IMR-90 (cell line): ENCODE measurements at regions not wholly inside any gene's neighbourhood (a gene's known extent, or its start where the extent isn't known, plus 50 kb on each side); places are given as distances from the start of the nearest gene placed in this dataset.

ENCODE experiments used
- ATAC-seq: fragments of 200-7000 bp; cut with Tn5 transposase; 2 replicates; pipeline ENCODE4 v1.9.1; 2020; ENCODE audit warnings: low read depth, mild to moderate bottlenecking, moderate library complexity
- BruUV-seq: library from RNA; stranded (reverse); fragments of 400-500 nt; replicated peaks from 2 replicates; lab custom pipeline; 2021; lab: Mats Ljungman, UMichigan
- CTCF ChIA-PET: fragments of 300-600 bp; formaldehyde crosslinking; extraction: SDS; loops from one replicate; lab custom pipeline; 2021; ENCODE audit warnings: antibody characterized with exemption; lab: Yijun Ruan, JAX
- POLR2A ChIA-PET: fragments of 300-600 bp; sonication (Branson Sonifier 250); formaldehyde crosslinking; loops from one replicate; lab custom pipeline; 2022; ENCODE audit warnings: antibody characterized with exemption; ENCODE audit not compliant: unreplicated experiment; lab: Charles Lee
- DNase-seq: peaks from one replicate; pipeline ENCODE4 v3.0.0; 2013
- H2AFZ ChIP-seq: replicated peaks from 2 replicates; pipeline ENCODE3; 2013; ENCODE audit warnings: low read length, mild to moderate bottlenecking; ENCODE audit not compliant: poor library complexity
- H2AK5ac ChIP-seq: 2 replicates; pipeline ENCODE4 v1.6.1; 2013; ENCODE audit warnings: low read depth, low read length, inconsistent platforms
- H2AK9ac ChIP-seq: replicated peaks from 2 replicates; pipeline ENCODE3; 2013; ENCODE audit warnings: mild to moderate bottlenecking, low read depth, low read length, moderate library complexity; ENCODE audit not compliant: poor library complexity
- H2BK120ac ChIP-seq: 2 replicates; pipeline ENCODE4 v1.6.1; 2013; ENCODE audit warnings: low read depth, low read length, inconsistent platforms
- H2BK15ac ChIP-seq: 3 replicates; pipeline ENCODE4 v1.6.1; 2013; ENCODE audit warnings: low read depth, low read length, inconsistent platforms
- H2BK20ac ChIP-seq: 2 replicates; pipeline ENCODE4 v1.6.1; 2013; ENCODE audit warnings: low read depth, mild to moderate bottlenecking, inconsistent platforms, low read length, moderate library complexity
- H2BK5ac ChIP-seq: 2 replicates; pipeline ENCODE4 v1.6.1; 2013; ENCODE audit warnings: mild to moderate bottlenecking, low read depth, low read length, inconsistent platforms; ENCODE audit not compliant: poor library complexity, severe bottlenecking
- H3K14ac ChIP-seq: replicated peaks from 2 replicates; pipeline ENCODE4 v1.6.1; 2013; ENCODE audit warnings: low read depth, low read length, inconsistent platforms
- H3K18ac ChIP-seq: 2 replicates; pipeline ENCODE4 v1.6.1; 2013; ENCODE audit warnings: low read depth, low read length, control low read depth
- H3K23ac ChIP-seq: 2 replicates; pipeline ENCODE4 v1.6.1; 2013; ENCODE audit warnings: low read depth, low read length, inconsistent platforms
- H3K27ac ChIP-seq: 2 replicates; pipeline ENCODE4 v1.5.1; 2013; ENCODE audit warnings: mild to moderate bottlenecking, control low read depth, low read length; ENCODE audit not compliant: insufficient read depth
- H3K27me3 ChIP-seq: 2 replicates; pipeline ENCODE4 v1.6.1; 2013; ENCODE audit warnings: low read length; ENCODE audit not compliant: control insufficient read depth, insufficient read depth
- H3K36me3 ChIP-seq: 2 replicates; pipeline ENCODE4 v1.6.1; 2013; ENCODE audit warnings: low read length, mixed read lengths; ENCODE audit not compliant: control insufficient read depth, insufficient read depth
- H3K4ac ChIP-seq: 2 replicates; pipeline ENCODE4 v1.6.1; 2013; ENCODE audit warnings: low read depth, low read length, inconsistent platforms
- H3K4me1 ChIP-seq: 2 replicates; pipeline ENCODE4 v1.6.1; 2013; ENCODE audit warnings: low read length, mixed read lengths; ENCODE audit not compliant: control insufficient read depth, insufficient read depth
- H3K4me2 ChIP-seq: 2 replicates; pipeline ENCODE4 v1.6.1; 2013; ENCODE audit warnings: low read depth, mild to moderate bottlenecking, control low read depth, low read length, moderate library complexity
- H3K4me3 ChIP-seq: 2 replicates; pipeline ENCODE4 v1.5.1; 2013; ENCODE audit warnings: low read depth, mild to moderate bottlenecking, control low read depth, low read length, moderate library complexity; ENCODE audit not compliant: insufficient read depth
- H3K56ac ChIP-seq: 2 replicates; pipeline ENCODE4 v1.6.1; 2013; ENCODE audit warnings: low read length, inconsistent platforms; ENCODE audit not compliant: insufficient read depth; ENCODE audit errors: extremely low read depth
- H3K79me1 ChIP-seq, 2 experiments: 2 replicates each; pipeline ENCODE4 v1.6.1; 2013; ENCODE audit warnings: low read length in 2 of 2, inconsistent platforms in 1 of 2, low read depth in 1 of 2
- H3K9ac ChIP-seq: 2 replicates; pipeline ENCODE4 v1.6.1; 2013; ENCODE audit warnings: low read depth, low read length, control low read depth
- H3K9me1 ChIP-seq: 2 replicates; pipeline ENCODE4 v1.6.1; 2013; ENCODE audit warnings: low read length, inconsistent platforms; ENCODE audit not compliant: insufficient read depth
- H3K9me3 ChIP-seq: 2 replicates; pipeline ENCODE4 v1.6.1; 2013; ENCODE audit warnings: low read length; ENCODE audit not compliant: control insufficient read depth, insufficient read depth
- H4K20me1 ChIP-seq: 2 replicates; pipeline ENCODE4 v1.6.1; 2013; ENCODE audit warnings: low read length, inconsistent platforms; ENCODE audit not compliant: insufficient read depth
- H4K5ac ChIP-seq: 2 replicates; pipeline ENCODE4 v1.6.1; 2013; ENCODE audit warnings: mild to moderate bottlenecking, low read depth, low read length, control low read depth
- H4K8ac ChIP-seq, 2 experiments: 2 replicates each; pipeline ENCODE4 v1.6.1; 2013; ENCODE audit warnings: low read depth in 2 of 2, low read length in 2 of 2, control low read depth in 1 of 2, inconsistent platforms in 1 of 2
- H4K91ac ChIP-seq: 2 replicates; pipeline ENCODE4 v1.6.1; 2013; ENCODE audit warnings: low read depth, low read length, inconsistent platforms; ENCODE audit not compliant: insufficient read depth
- BHLHE40 ChIP-seq: fragments of 150-350 bp; IDR thresholded peaks from 2 replicates; pipeline ENCODE4 v1.6.1; 2016; ENCODE audit warnings: mild to moderate bottlenecking, low read depth, low read length
- CEBPB ChIP-seq: IDR thresholded peaks from 2 replicates; pipeline ENCODE4 v1.6.1; 2012; ENCODE audit warnings: low read depth, low read length, improper control_type of control experiment
- CHD1 ChIP-seq: IDR thresholded peaks from 2 replicates; pipeline ENCODE4 v1.6.1; 2012; ENCODE audit warnings: low read depth, low read length, improper control_type of control experiment
- CTCF ChIP-seq: conservative IDR thresholded peaks from 2 replicates; pipeline ENCODE4 v1.5.1; 2012; ENCODE audit warnings: mild to moderate bottlenecking, low read depth, low read length, improper control_type of control experiment
- ELK1 ChIP-seq: fragments of 150-350 bp; IDR thresholded peaks from 2 replicates; pipeline ENCODE4 v1.6.1; 2016; ENCODE audit warnings: low read depth, mild to moderate bottlenecking, low read length, moderate library complexity, borderline replicate concordance
- FOS ChIP-seq: fragments of 150-350 bp; IDR thresholded peaks from 2 replicates; pipeline ENCODE4 v1.6.1; 2016; ENCODE audit warnings: low read depth, low read length
- MAFK ChIP-seq: IDR thresholded peaks from 2 replicates; pipeline ENCODE4 v1.6.1; 2012; ENCODE audit warnings: low read depth, low read length, improper control_type of control experiment
- MAZ ChIP-seq: IDR thresholded peaks from 2 replicates; pipeline ENCODE4 v1.6.1; 2012; ENCODE audit warnings: low read depth, mild to moderate bottlenecking, low read length, improper control_type of control experiment, moderate library complexity, borderline replicate concordance
- MXI1 ChIP-seq: IDR thresholded peaks from 2 replicates; pipeline ENCODE4 v1.6.1; 2012; ENCODE audit warnings: low read depth, mild to moderate bottlenecking, low read length, moderate library complexity, borderline replicate concordance
- NFE2L2 ChIP-seq: fragments of 150-350 bp; IDR thresholded peaks from 2 replicates; pipeline ENCODE4 v1.6.1; 2016; ENCODE audit warnings: low read depth, mild to moderate bottlenecking, low read length
- POLR2A ChIP-seq: IDR thresholded peaks from 2 replicates; pipeline ENCODE4 v1.6.1; 2012; ENCODE audit warnings: mild to moderate bottlenecking, low read depth, low read length
- RAD21 ChIP-seq: IDR thresholded peaks from 2 replicates; pipeline ENCODE4 v1.6.1; 2012; ENCODE audit warnings: low read length, improper control_type of control experiment
- RCOR1 ChIP-seq: IDR thresholded peaks from 2 replicates; pipeline ENCODE4 v1.6.1; 2012; ENCODE audit warnings: mild to moderate bottlenecking, low read length, improper control_type of control experiment; ENCODE audit not compliant: insufficient replicate concordance
- RFX5 ChIP-seq: IDR thresholded peaks from 2 replicates; pipeline ENCODE4 v1.8.0; 2012; ENCODE audit warnings: low read depth, mild to moderate bottlenecking, low read length, moderate library complexity
- SMC3 ChIP-seq: fragments of 150-350 bp; IDR thresholded peaks from 2 replicates; pipeline ENCODE4 v1.6.1; 2016; ENCODE audit warnings: low read depth, mild to moderate bottlenecking, antibody characterized with exemption, low read length, moderate library complexity
- USF2 ChIP-seq: fragments of 150-350 bp; IDR thresholded peaks from 2 replicates; pipeline ENCODE4 v1.6.1; 2017; ENCODE audit warnings: mild to moderate bottlenecking, antibody characterized with exemption, low read length, low read depth
- WGBS, 2 experiments: methylation state at CpG; one replicate each; pipeline versions ENCODE4 v1.1.5 to v1.1.7; 2013; ENCODE audit warnings: missing lambda C conversion rate in 2 of 2; ENCODE audit not compliant: insufficient read length in 1 of 2; ENCODE audit errors: extremely low coverage in 2 of 2; 5-methylcytosine and 5-hydroxymethylcytosine counted together
- dilution Hi-C: fragments of 300-500 bp; cut with HindIII; formaldehyde crosslinking; loops from one replicate; pipeline ENCODE4 v1.14.3; 2018; ENCODE audit warnings: low sequenced_read_pairs; ENCODE audit not compliant: unreplicated experiment
- in situ Hi-C: fragments of 300-500 bp; cut with MboI; formaldehyde crosslinking; loops from 3 replicates; pipeline ENCODE4 v1.14.3; 2019; ENCODE audit warnings: low sequenced_read_pairs, inconsistent platforms, mixed read lengths
- intact Hi-C: fragments of 100-400 bp; cut with micrococcal nuclease; formaldehyde crosslinking; loops from 2 replicates; pipeline ENCODE4 v1.10.0; 2022

GRCh38 chr3:83023086-83023485, 1261.6 kb upstream of the GBE1 start:
- Histone ChIP-seq H2AK5ac (no peak overlapping the region), H3K4me3 (no peak overlapping the region), H3K56ac (no peak overlapping the region), H4K5ac (no peak overlapping the region), H3K9me1 (no peaks in the 10 kb centered on the region), H3K14ac (no peak overlapping the region), H3K4ac (no peak overlapping the region), H3K4me1 (no peaks in the 10 kb centered on the region), H2BK120ac (no peak overlapping the region), H3K23ac (no peak overlapping the region), H3K9me3 (peaks cover 6% of the 10 kb centered on the region; the same call in 1 of the 2 replicates), H4K20me1 (no peaks in the 10 kb centered on the region), H2BK5ac (no peak overlapping the region), H3K27me3 (no peaks in the 10 kb centered on the region), H2AFZ (no peak overlapping the region), H2AK9ac (no peak overlapping the region), H3K18ac (no peak overlapping the region), H3K9ac (no peak overlapping the region), H4K91ac (no peak overlapping the region), H3K79me1 (no peaks in the 10 kb centered on the region), H3K36me3 (no peaks in the 10 kb centered on the region), H4K8ac (no peak overlapping the region), H2BK20ac (no peak overlapping the region), H2BK15ac (no peak overlapping the region), H3K4me2 (no peak overlapping the region), H3K27ac (no peak overlapping the region)
- no TSS peak for BruUV-seq
- TF ChIP-seq CTCF (no peak), CEBPB (no peak), RAD21 (no peak), SMC3 (no peak), RFX5 (no peak), FOS (no peak), MAFK (no peak), POLR2A (no peak), RCOR1 (no peak), CHD1 (no peak), NFE2L2 (no peak), USF2 (no peak), BHLHE40 (no peak), MXI1 (no peak), ELK1 (no peak), MAZ (no peak)
- CTCF ChIA-PET: no interaction called here
- WGBS, 2 experiments: no CpG with 5 or more reads among the region's 3 CpGs
- POLR2A ChIA-PET: no interaction called here
- DNase-seq: no peak
- intact Hi-C loops: no loop called here
- in situ Hi-C loops: no loop called here
- dilution Hi-C loops: no loop called here
- no peak for ATAC-seq
